Keratinocyte (primary cell): ENCODE measurements at regions not wholly inside any gene's neighbourhood (a gene's known extent, or its start where the extent isn't known, plus 50 kb on each side); places are given as distances from the start of the nearest gene placed in this dataset.

Experiments
- EZH2 ChIP-seq: IDR thresholded peaks from one replicate; pipeline ENCODE4 v1.6.1; 2012; ENCODE audit warnings: inconsistent platforms, mild to moderate bottlenecking, low read length, moderate library complexity
- TF ChIP-seq, protein P1 (sequence below), 3 experiments: IDR thresholded peaks in 1 of 3; conservative IDR thresholded peaks in 1 of 3; optimal IDR thresholded peaks in 1 of 3; 2 replicates in 2 of 3; 3 replicates in 1 of 3; pipeline versions ENCODE3 to v1.5.1; 2011; ENCODE audit warnings: low read length in 3 of 3, mild to moderate bottlenecking in 3 of 3, moderate library complexity in 2 of 3, control low read depth in 1 of 3, inconsistent platforms in 1 of 3; ENCODE audit not compliant: insufficient read depth in 2 of 3; ENCODE audit errors: extremely low read depth in 1 of 3

DNA sequence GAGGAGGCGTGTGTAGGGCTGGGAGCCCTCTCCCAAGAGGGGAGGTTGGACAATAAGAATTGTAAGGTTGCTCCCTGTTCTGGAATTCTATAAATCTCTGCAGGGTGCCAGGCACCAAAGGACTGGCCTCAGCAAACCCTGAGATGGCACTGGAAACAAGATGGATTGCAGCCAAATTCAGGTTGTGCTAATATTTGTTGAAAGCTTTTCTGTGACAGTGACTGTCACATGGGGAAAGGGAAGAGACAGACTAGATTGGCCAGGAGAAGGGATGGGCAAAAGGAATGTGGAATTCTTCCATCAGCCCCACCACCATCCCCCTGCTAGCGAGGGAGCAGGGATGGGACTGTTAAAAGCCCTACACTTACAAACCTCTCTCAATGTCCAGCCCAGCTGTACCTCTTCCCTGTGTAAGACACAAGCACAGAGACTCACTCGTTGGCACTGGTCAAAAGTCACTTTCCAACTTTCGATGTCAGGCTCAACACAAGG lies 62.4 kb downstream of the SOX9 start:
- TF ChIP-seq, protein P1, sequence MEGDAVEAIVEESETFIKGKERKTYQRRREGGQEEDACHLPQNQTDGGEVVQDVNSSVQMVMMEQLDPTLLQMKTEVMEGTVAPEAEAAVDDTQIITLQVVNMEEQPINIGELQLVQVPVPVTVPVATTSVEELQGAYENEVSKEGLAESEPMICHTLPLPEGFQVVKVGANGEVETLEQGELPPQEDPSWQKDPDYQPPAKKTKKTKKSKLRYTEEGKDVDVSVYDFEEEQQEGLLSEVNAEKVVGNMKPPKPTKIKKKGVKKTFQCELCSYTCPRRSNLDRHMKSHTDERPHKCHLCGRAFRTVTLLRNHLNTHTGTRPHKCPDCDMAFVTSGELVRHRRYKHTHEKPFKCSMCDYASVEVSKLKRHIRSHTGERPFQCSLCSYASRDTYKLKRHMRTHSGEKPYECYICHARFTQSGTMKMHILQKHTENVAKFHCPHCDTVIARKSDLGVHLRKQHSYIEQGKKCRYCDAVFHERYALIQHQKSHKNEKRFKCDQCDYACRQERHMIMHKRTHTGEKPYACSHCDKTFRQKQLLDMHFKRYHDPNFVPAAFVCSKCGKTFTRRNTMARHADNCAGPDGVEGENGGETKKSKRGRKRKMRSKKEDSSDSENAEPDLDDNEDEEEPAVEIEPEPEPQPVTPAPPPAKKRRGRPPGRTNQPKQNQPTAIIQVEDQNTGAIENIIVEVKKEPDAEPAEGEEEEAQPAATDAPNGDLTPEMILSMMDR (optimal IDR thresholded peaks at IDR 0.05 in 1 of 3, IDR thresholded peaks at IDR 0.05 in 1 of 3, conservative IDR thresholded peaks at IDR 0.05 in 1 of 3; ENCODE audit: extremely low read depth in 1 of 3, insufficient read depth in 2 of 3, low read length in 3 of 3): no peak
- TF ChIP-seq EZH2: no peak
